Suprapubic skin (tissue), 3 donors: ENCODE measurements at regions not wholly inside any gene's neighbourhood (a gene's known extent, or its start where the extent isn't known, plus 50 kb on each side); places are given as distances from the start of the nearest gene placed in this dataset.

Experiments
- CTCF ChIP-seq, 2 donors: fragments of 200-600 bp in 1 of 2; fragments of 450-650 bp in 1 of 2; sonication (generic) in 1 of 2; IDR thresholded peaks; one replicate each; pipeline ENCODE4 v1.5.1; 2016 to 2019; ENCODE audit warnings: antibody characterized with exemption in 2 of 2, mild to moderate bottlenecking in 1 of 2, moderate library complexity in 1 of 2
- POLR2AphosphoS5 ChIP-seq, 3 donors: sonication (generic); formaldehyde crosslinking; IDR thresholded peaks; one replicate each; pipeline ENCODE4 v1.6.1; 2017; ENCODE audit warnings: antibody characterized with exemption in 3 of 3

DNA sequence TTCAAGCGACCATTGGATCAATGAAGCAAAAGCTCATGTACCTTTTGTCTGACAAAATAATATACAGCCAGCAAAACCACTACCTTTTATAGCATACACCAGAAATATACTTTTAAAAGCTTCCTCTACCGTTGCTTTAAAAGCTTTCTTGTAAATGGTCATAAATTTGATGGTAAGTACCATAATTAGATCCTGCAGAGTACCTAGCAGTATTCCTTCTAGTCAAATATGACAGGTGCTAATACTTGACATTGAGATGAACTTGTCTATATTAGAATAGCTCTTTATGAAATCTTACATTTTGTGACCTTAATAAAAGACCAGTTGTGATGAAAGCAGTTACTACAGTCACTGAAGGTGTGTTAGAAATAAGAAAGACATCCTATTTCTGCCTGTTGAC lies 340.5 kb upstream of the ANO3 start:
- TF ChIP-seq CTCF (IDR thresholded peaks at IDR 0.05) = no peak
- TF ChIP-seq POLR2AphosphoS5 (IDR thresholded peaks at IDR 0.05) = no peak
